HUES6 (cell line): ENCODE measurements at regions not wholly inside any gene's neighbourhood (a gene's known extent, or its start where the extent isn't known, plus 50 kb on each side); places are given as distances from the start of the nearest gene placed in this dataset.

ENCODE experiments used
- H3K27ac ChIP-seq: 2 replicates; pipeline ENCODE4 v1.7.0; 2013; ENCODE audit warnings: low read depth, mild to moderate bottlenecking, low read length, inconsistent platforms
- H3K27me3 ChIP-seq: 2 replicates; pipeline ENCODE4 v1.6.1; 2013; ENCODE audit warnings: low read length; ENCODE audit not compliant: control insufficient read depth, insufficient read depth
- H3K36me3 ChIP-seq: 2 replicates; pipeline ENCODE4 v1.6.1; 2013; ENCODE audit warnings: low read length; ENCODE audit not compliant: control insufficient read depth, insufficient read depth
- H3K4me1 ChIP-seq: 2 replicates; pipeline ENCODE4 v1.6.1; 2013; ENCODE audit warnings: low read length; ENCODE audit not compliant: control insufficient read depth, insufficient read depth
- H3K4me3 ChIP-seq: 2 replicates; pipeline ENCODE4 v1.5.1; 2013; ENCODE audit warnings: low read depth, low read length
- H3K9ac ChIP-seq: one replicate; pipeline ENCODE4 v1.6.1; 2013; ENCODE audit warnings: mild to moderate bottlenecking, low read length
- H3K9me3 ChIP-seq: 2 replicates; pipeline ENCODE4 v1.6.1; 2013; ENCODE audit warnings: low read depth, low read length; ENCODE audit not compliant: control insufficient read depth, insufficient read depth

DNA sequence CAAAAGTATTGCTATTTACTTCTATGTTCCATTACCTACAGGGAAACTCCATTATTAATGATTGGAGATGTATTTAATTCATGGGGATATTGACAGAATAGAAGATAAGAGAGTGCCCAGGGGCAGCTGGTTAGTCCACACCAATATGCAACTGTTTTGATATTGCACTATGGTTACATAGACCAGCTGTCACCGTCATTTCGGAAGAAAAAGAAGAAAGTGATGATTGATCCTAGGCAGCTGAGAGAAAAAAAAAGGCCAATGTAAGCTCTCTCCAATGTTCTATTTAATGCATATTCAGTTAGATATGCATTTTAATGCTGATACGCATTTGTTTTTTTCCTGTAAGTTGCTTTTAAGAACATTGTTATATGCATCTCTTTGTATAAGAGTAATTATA, 1367.2 kb downstream of the KCNT2 start:
- H3K9me3 ChIP-seq = no peaks in the 10 kb centered on the region
- H3K9ac ChIP-seq = no peak overlapping the region
- H3K27me3 ChIP-seq = no peaks in the 10 kb centered on the region
- H3K4me3 ChIP-seq = no peak overlapping the region
- no peaks in the 10 kb centered on the region for H3K4me1 ChIP-seq
- no peaks in the 10 kb centered on the region for H3K36me3 ChIP-seq
- no peak overlapping the region for H3K27ac ChIP-seq

GRCh38 chr1:195238313-195238712, 1369.9 kb downstream of the KCNT2 start:
- Histone ChIP-seq H3K4me3 (no peak overlapping the region), H3K36me3 (no peaks in the 10 kb centered on the region), H3K4me1 (no peaks in the 10 kb centered on the region), H3K9ac (no peak overlapping the region), H3K27me3 (no peaks in the 10 kb centered on the region), H3K9me3 (no peaks in the 10 kb centered on the region), H3K27ac (no peak overlapping the region)

DNA sequence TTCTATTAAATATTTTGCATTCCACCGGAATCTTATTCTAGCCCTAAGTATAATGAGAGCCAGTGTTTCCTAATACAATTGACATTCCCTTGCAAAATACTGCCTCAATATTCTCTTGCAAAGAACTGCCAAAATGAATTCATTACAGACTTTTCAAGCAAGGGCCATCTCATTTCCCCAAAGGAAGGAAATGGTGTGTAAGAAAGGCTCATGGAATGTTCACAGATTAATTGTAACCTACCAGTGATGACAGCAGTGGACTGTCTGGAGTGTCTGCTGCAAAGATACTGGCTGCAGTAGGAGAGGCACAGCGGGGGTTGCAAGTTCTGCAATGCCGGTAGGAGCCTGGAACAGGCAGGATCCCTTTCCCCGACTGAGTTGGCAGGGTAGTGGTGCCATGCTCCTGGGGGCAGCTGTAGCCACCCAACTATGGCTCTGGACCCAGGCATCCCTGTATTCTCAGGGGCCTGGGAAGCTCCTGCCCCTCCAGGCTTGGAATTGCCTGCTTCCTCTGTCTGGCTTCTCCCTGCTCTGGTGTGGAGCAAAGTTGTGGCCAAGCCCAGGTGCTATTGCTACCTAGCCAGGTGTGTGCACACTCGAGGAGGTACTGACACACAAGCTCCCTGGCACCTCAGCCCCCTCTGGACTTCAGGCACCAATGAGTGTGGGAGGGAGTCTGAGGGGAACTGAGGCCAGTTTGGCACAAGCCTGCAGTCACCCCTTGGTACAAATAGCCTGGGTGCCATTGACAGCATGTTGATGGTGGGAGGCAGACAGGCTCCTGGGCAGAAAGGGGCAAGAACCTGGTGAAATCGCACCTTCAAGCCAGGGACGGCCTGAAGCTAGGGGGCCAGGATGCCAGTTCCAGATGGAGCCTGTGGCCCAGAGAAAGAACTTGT, 1371.0 kb downstream of the KCNT2 start:
- Histone ChIP-seq H3K4me3 (no peak overlapping the region), H3K36me3 (no peaks in the 10 kb centered on the region), H3K9me3 (no peaks in the 10 kb centered on the region), H3K27ac (no peak overlapping the region), H3K4me1 (no peaks in the 10 kb centered on the region), H3K9ac (no peak overlapping the region), H3K27me3 (no peaks in the 10 kb centered on the region)

GRCh38 chr1:195218428-195219212, 1389.6 kb downstream of the KCNT2 start:
- no peaks in the 10 kb centered on the region for H3K9me3 ChIP-seq

DNA sequence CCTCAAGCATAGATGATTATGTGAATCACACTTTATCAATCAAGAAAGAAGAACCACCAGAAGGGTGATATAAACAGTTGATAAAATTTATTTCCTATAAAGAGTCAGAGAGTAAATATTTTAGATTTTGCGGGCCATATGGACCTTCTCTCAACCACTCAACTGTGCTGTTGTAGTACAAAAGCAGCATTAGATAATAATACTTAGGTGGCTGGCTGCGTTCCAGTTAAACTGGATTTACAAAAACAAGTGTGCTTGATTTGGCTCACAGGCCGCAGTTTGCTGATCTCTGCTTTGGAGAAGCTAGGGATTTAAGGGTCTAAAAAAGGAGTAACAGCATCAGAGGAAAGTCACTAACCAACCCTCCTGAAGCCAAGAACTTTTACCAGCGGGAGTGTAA, 1406.0 kb downstream of the KCNT2 start:
- no peak overlapping the region for H3K9ac ChIP-seq
- H3K27ac ChIP-seq = no peak overlapping the region
- no peaks in the 10 kb centered on the region for H3K36me3 ChIP-seq
- H3K4me1 ChIP-seq = no peaks in the 10 kb centered on the region; the same call in 1 of the 2 replicates
- H3K4me3 ChIP-seq = no peak overlapping the region
- H3K9me3 ChIP-seq = no peaks in the 10 kb centered on the region
- no peaks in the 10 kb centered on the region for H3K27me3 ChIP-seq

More at GRCh38 chr1:195218428-195219212, 1389.6 kb downstream of the KCNT2 start:
- Histone ChIP-seq H3K27ac (no peak overlapping the region), H3K9ac (no peak overlapping the region), H3K36me3 (no peaks in the 10 kb centered on the region), H3K4me1 (no peaks in the 10 kb centered on the region), H3K27me3 (no peaks in the 10 kb centered on the region), H3K4me3 (no peak overlapping the region)

- Histone ChIP-seq H3K4me3 (no peak overlapping the region), H3K36me3 (no peaks in the 10 kb centered on the region)
Measured at GRCh38 chr1:195200772-195201171, 1407.5 kb downstream of the KCNT2 start.

DNA sequence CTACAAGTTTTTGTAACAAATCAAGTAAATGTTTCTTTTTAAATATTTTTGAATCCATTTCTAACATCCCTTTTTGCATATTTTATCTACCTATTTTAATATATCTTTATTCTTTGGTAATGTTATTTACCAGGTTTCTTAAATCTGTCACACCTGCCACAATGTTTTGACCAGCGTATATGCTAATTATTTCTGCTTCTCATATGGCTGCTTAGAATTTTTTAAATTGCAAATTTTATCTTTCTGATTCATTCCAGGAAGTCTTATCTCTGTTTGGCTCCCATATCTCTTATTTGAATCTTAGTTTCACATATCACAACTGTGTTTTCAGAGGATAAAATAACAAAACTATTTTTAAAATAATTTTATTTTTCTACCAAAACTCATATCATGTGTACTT, 1411.1 kb downstream of the KCNT2 start:
- H3K9me3 ChIP-seq = no peaks in the 10 kb centered on the region
- H3K27ac ChIP-seq = no peak overlapping the region
- H3K36me3 ChIP-seq = no peaks in the 10 kb centered on the region
- H3K27me3 ChIP-seq = no peaks in the 10 kb centered on the region
- H3K4me1 ChIP-seq = no peaks in the 10 kb centered on the region; the same call in 1 of the 2 replicates
- H3K9ac ChIP-seq = no peak overlapping the region
- H3K4me3 ChIP-seq = no peak overlapping the region

More at GRCh38 chr1:195200772-195201171, 1407.5 kb downstream of the KCNT2 start:
- Histone ChIP-seq H3K27me3 (no peaks in the 10 kb centered on the region), H3K9ac (no peak overlapping the region), H3K9me3 (no peaks in the 10 kb centered on the region), H3K27ac (no peak overlapping the region), H3K4me1 (no peaks in the 10 kb centered on the region; the same call in 1 of the 2 replicates)

- no peaks in the 10 kb centered on the region for H3K36me3 ChIP-seq
- no peaks in the 10 kb centered on the region; the same call in 1 of the 2 replicates for H3K4me1 ChIP-seq
- H3K27ac ChIP-seq = no peak overlapping the region
- no peaks in the 10 kb centered on the region for H3K9me3 ChIP-seq
- no peaks in the 10 kb centered on the region for H3K27me3 ChIP-seq
- no peak overlapping the region for H3K9ac ChIP-seq
- no peak overlapping the region for H3K4me3 ChIP-seq
Measured at GRCh38 chr1:195195423-195196057, 1412.7 kb downstream of the KCNT2 start.

GRCh38 chr1:195193134-195193533, 1415.1 kb downstream of the KCNT2 start:
- Histone ChIP-seq H3K27me3 (no peaks in the 10 kb centered on the region), H3K36me3 (no peaks in the 10 kb centered on the region), H3K27ac (no peak overlapping the region), H3K4me1 (no peaks in the 10 kb centered on the region; the same call in 1 of the 2 replicates), H3K4me3 (no peak overlapping the region), H3K9ac (no peak overlapping the region), H3K9me3 (no peaks in the 10 kb centered on the region)

GRCh38 chr1:195188821-195189220, 1419.4 kb downstream of the KCNT2 start:
- Histone ChIP-seq H3K9me3 (no peaks in the 10 kb centered on the region), H3K9ac (no peak overlapping the region), H3K4me1 (no peaks in the 10 kb centered on the region), H3K4me3 (no peak overlapping the region), H3K27me3 (no peaks in the 10 kb centered on the region), H3K36me3 (no peaks in the 10 kb centered on the region), H3K27ac (no peak overlapping the region)
